ENCODE measurements at regions not wholly inside any gene's neighbourhood (a gene's known extent, or its start where the extent isn't known, plus 50 kb on each side); places are given as distances from the start of the nearest gene placed in this dataset.

DNA sequence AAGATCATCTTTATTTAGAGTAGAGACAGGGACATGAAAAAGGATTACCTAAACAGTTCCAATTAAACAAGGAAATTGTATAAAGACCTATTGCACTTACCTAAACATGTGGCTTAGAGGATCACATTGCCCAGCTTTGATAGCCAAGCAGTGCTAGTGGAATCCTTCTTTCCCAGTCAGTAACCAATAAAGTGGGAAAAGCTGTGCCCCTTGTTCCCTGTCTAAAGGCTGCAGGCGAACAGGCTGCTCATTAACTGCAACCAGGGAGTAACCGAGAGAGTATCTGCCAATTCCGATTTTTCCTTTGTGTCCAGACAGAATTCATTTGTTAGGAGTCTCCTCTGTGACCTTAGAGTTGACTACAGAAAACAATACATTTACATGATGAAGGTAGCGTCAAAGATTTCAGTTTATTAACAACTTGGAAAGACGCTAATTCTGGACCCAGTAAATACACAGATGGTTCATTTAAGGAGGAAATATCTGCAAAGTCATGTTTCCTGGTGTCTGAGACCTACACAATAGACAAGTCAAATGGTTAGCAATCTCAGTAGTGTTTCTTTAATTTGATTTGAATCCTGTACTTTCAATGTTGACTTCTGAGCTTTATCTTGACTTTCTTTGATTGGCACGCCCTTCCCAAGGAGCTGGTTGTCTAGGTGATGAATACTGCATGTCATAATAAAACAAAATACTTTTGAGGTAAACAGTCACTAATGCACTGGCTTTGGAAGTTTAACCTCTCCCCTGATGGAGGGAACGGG is 57.3 kb upstream of the MET start:
- no peak for DNase-seq

- no peak for DNase-seq
Measured at GRCh38 chr7:116616555-116617059, 55.4 kb upstream of the MET start.

DNA sequence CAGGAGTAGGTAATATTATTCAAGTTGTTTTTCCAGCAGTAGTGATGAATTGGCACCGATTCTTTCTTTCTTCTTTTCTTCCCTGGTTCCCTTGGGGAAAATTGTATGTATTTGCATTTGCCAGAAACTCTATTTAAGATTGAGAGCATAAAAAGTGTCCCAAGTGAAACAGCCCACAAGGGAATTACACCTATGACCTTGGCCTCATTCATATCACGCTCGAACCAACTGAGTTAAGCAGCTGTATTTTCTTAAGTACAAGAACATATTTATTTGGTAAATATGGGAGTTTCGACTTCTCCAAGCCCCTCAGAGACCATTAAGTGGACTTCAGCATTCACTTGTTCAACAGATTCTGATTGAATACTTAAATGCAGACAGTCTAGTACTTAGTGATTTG is 54.1 kb upstream of the MET start:
- DNase-seq: no peak

DNA sequence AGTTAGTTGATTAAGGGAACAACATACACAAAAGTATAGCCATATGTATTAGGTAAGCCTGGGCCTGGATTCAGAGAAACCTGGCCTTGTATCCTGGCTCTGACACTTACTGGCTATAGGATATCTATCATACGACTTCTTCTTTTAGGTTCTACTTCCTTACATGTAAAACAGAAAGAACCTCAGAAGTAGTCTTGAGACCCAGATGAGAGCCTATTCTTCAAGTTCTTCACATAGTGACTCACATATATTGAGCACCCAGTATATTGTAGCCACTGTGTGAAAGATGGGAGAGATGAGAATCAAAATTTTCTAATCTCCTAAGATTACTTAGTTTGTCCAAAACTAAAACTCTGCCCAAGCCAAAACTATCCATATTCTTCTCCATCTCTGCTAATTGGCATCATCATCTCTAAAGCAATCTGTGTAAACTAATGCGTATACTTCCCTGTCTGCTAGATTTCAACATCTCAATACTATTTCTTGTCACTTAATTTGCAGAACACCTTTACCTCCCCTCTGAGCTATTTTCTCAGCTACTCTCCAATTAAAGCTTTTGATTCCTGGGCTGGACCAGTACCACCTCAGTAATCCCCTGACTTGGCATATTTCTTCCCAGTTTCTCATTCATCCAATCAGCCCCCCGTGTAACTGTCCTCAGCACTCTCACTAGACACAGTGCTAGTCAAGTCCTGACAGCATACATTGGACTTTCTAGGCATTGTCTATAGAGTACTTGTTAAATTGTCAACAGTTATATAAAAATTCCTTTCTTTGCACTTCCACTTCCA is 53.5 kb upstream of the MET start:
- DNase-seq: peak in 1 of 3 donors; percentile 43

GRCh38 chr7:116621649-116622048 is 50.3 kb upstream of the MET start:
- peak; percentile 72 to 95 (median 92) for DNase-seq

Data from suppressor macrophage treated with lipopolysaccharide for 1 hour (primary cell).